ENCODE measurements at regions not wholly inside any gene's neighbourhood (a gene's known extent, or its start where the extent isn't known, plus 50 kb on each side); places are given as distances from the start of the nearest gene placed in this dataset.

DNA sequence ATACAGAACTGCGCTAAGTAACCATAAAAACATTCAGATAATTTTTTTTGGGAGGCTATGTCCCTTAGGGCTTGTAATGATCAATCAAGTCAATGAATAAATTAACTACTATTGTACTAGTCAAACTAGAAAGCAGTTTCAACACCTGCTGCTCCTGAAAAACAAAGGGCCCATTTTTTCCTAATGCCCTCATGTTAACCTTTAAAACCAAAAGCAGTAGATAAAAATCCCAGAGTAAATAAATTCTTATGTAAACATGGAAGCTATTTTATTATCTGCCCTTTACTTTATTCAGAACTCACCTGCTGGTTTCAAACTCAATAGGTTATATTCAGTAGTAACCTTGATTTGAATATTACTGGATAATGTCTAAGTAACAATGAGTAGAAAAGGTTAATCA, 159.5 kb upstream of the STARD13 start:
- TF ChIP-seq POLR2AphosphoS5 (IDR thresholded peaks at IDR 0.05; ENCODE audit: low read depth, low read length) (no peak), SIN3A (IDR thresholded peaks at IDR 0.05; ENCODE audit: borderline replicate concordance, insufficient read depth, low read length) (no peak)
